ENCODE measurements at regions not wholly inside any gene's neighbourhood (a gene's known extent, or its start where the extent isn't known, plus 50 kb on each side); places are given as distances from the start of the nearest gene placed in this dataset.

DNA sequence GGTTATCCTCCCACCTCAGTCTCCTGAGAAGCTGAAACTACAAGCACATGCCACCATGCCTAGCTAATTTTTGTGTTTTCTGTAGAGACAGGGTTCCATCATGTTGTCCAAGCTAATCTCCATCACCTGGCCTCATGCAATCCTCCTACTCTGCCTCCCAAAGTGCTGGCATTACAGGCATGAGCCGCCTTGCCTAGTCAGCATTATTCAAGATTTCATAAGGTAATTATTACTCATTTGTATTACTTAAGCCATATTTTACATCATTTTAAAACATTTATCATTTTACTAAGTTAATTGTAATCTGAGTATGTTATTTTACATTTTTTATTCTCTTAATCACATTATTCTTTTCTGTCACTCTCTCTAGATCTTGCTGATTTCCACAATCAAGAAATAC, 1575.6 kb downstream of the NCAM2 start:
- H3K4me3 ChIP-seq = no peak overlapping the region
- no peaks in the 10 kb centered on the region for H3K27me3 ChIP-seq
- TF ChIP-seq POLR2A (IDR thresholded peaks at IDR 0.05) = no peak
- TF ChIP-seq, protein P1, sequence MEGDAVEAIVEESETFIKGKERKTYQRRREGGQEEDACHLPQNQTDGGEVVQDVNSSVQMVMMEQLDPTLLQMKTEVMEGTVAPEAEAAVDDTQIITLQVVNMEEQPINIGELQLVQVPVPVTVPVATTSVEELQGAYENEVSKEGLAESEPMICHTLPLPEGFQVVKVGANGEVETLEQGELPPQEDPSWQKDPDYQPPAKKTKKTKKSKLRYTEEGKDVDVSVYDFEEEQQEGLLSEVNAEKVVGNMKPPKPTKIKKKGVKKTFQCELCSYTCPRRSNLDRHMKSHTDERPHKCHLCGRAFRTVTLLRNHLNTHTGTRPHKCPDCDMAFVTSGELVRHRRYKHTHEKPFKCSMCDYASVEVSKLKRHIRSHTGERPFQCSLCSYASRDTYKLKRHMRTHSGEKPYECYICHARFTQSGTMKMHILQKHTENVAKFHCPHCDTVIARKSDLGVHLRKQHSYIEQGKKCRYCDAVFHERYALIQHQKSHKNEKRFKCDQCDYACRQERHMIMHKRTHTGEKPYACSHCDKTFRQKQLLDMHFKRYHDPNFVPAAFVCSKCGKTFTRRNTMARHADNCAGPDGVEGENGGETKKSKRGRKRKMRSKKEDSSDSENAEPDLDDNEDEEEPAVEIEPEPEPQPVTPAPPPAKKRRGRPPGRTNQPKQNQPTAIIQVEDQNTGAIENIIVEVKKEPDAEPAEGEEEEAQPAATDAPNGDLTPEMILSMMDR (IDR thresholded peaks at IDR 0.05) = no peak
- DNase-seq = no peak
- no peaks in the 10 kb centered on the region for H3K4me1 ChIP-seq
- H3K9me3 ChIP-seq = no peaks in the 10 kb centered on the region
- H3K27ac ChIP-seq = no peak overlapping the region
- H3K36me3 ChIP-seq = no peaks in the 10 kb centered on the region

DNA sequence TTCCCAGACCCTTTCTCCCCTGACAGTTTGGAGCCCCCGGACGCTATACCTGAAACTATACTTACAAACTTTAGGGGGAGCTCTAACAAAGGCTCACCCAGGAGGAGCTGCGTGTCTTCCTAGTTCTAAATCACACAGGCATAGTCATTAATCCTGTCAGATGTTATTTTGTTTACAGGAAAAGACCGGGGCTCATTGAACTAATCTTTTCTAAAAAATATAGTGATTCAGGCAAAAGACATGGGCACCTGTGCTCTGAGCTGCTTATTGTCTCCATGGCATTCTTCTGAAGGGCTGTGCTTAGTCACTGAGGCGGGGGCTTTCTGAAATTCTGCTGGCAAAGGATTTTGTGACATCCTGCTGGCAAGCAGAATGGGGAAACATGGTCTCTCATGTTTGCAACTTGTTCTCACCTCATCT, 1577.0 kb downstream of the NCAM2 start:
- DNase-seq = no peak
- Histone ChIP-seq H3K27ac (no peak overlapping the region), H3K36me3 (no peaks in the 10 kb centered on the region), H3K4me1 (no peaks in the 10 kb centered on the region), H3K27me3 (no peaks in the 10 kb centered on the region), H3K9me3 (no peaks in the 10 kb centered on the region), H3K4me3 (no peak overlapping the region)
- TF ChIP-seq, protein P1 (IDR thresholded peaks at IDR 0.05) = no peak
- no peak for TF ChIP-seq POLR2A (IDR thresholded peaks at IDR 0.05)

DNA sequence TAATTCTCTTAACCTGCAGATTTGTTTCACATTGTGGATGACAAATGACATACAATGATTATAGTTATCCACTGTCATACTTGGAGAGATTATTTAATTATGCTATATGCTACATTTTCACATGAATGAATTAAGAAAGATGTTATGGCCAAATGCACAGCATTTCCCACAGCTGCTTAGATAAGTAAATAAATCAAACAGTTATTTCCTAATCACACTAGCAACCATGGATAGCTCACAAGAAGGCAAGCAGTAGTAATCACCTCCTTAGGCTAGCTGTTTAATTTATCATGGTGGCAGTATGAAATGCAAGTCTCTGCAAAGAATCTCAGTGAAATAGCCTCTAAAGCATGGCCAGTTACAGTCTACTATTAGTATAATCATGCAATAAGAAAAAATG, 1581.5 kb downstream of the NCAM2 start:
- Histone ChIP-seq H3K9me3 (no peaks in the 10 kb centered on the region), H3K27ac (no peak overlapping the region), H3K36me3 (no peaks in the 10 kb centered on the region), H3K4me1 (no peaks in the 10 kb centered on the region), H3K4me3 (no peak overlapping the region), H3K27me3 (no peaks in the 10 kb centered on the region)
- TF ChIP-seq POLR2A (IDR thresholded peaks at IDR 0.05) = no peak
- no peak for DNase-seq

DNA sequence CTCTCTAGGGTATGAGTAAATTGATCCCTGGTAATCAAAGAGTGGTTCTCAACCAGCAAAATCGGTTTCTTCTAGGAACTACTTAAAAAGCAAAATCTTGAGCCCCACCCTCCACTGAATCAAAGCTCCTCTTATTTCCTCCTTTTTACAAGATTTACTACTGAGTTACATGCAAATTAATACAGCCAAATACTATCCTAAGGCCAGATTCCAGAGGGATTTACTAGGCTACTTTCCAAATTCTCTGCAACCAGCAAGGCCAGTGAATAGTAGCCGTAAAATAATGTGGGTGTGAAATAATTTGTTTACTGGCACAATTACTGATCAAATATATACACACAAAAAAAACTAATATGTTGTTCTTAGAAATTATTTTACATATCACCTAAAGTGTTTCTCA, 1583.8 kb downstream of the NCAM2 start:
- Histone ChIP-seq H3K4me3 (no peak overlapping the region), H3K36me3 (no peaks in the 10 kb centered on the region), H3K4me1 (no peaks in the 10 kb centered on the region), H3K27me3 (no peaks in the 10 kb centered on the region), H3K27ac (no peak overlapping the region), H3K9me3 (no peaks in the 10 kb centered on the region)
- no peak for TF ChIP-seq POLR2A (IDR thresholded peaks at IDR 0.05)
- TF ChIP-seq, protein P1 (IDR thresholded peaks at IDR 0.05) = no peak
- no peak for DNase-seq

DNA sequence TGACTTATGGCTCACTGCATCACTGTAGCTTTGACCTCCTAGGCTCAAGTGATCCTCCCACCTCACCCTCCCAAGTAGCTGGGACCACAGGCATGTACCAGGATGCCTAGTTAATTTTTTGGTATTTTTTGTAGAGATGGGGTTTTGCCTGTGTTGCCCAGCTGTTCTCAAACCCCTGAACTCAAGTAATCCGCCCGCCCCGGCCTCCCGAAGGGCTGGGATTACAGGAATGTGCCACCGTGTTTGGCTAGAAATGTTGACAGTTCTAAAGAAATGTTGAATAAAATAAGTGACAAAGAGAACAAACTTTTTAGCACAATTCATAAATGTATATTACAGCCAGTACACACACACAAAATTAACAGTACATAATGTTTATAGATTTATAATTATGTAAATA, 1586.1 kb downstream of the NCAM2 start:
- H3K27ac ChIP-seq = no peak overlapping the region
- no peak overlapping the region for H3K4me3 ChIP-seq
- no peak for DNase-seq
- no peaks in the 10 kb centered on the region for H3K36me3 ChIP-seq
- no peaks in the 10 kb centered on the region for H3K27me3 ChIP-seq
- H3K4me1 ChIP-seq = no peaks in the 10 kb centered on the region
- TF ChIP-seq, protein P1 (IDR thresholded peaks at IDR 0.05) = no peak
- TF ChIP-seq POLR2A (IDR thresholded peaks at IDR 0.05) = no peak
- H3K9me3 ChIP-seq = no peaks in the 10 kb centered on the region

DNA sequence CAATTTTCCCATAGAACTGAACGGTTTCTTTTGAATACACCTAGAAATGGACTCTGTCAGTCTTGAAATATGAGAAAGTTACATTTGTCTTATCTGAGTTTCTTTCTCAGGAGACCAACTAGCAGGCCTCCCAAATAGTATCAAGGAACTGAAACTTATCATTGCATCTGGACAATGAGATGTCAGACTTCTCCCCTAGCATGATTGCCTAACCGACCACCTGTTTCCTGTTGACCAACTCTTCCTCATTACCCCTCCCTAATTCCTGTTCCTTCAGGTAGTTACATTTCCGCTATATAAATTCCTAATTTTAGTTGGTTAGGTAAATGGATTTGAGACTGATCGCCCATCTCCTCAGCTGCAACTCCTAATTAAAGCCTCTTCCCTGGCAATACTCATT, 1587.3 kb downstream of the NCAM2 start:
- no peak for DNase-seq
- Histone ChIP-seq H3K27me3 (no peaks in the 10 kb centered on the region), H3K9me3 (no peaks in the 10 kb centered on the region), H3K36me3 (no peaks in the 10 kb centered on the region), H3K4me3 (no peak overlapping the region), H3K27ac (no peak overlapping the region), H3K4me1 (no peaks in the 10 kb centered on the region)
- TF ChIP-seq, protein P1 (IDR thresholded peaks at IDR 0.05) = no peak
- TF ChIP-seq POLR2A (IDR thresholded peaks at IDR 0.05) = no peak

Measured in Peyer's patch (tissue), 4 donors.